Activated naive CD4-positive, alpha-beta T cell treated with anti-CD3 and anti-CD28 coated beads, Interleukin-2, amount 50 U/mL, for 72 hours (primary cell): ENCODE measurements at regions not wholly inside any gene's neighbourhood (a gene's known extent, or its start where the extent isn't known, plus 50 kb on each side); places are given as distances from the start of the nearest gene placed in this dataset.

Experiments used
- ATAC-seq, 2 donors: fragments of 150-1000 bp; cut with Tn5 transposase; 2 replicates each; pipeline ENCODE4 v1.10.0; 2021; ENCODE audit warnings: mild to moderate bottlenecking in 2 of 2, moderate library complexity in 2 of 2
- DNase-seq, 2 donors: peaks; one replicate each; pipeline ENCODE4 v3.0.0; 2021 to 2022; ENCODE audit warnings: low spot score in 2 of 2
- H3K27ac Mint-ChIP-seq, 2 donors: one replicate each; pipeline ENCODE4 v1.8.0; 2022; ENCODE audit warnings: mild to moderate bottlenecking in 2 of 2, mixed read lengths in 2 of 2
- H3K36me3 Mint-ChIP-seq, 2 donors: one replicate each; pipeline ENCODE4 v1.8.0; 2022; ENCODE audit warnings: mixed read lengths in 2 of 2
- H3K9me3 Mint-ChIP-seq, 2 donors: one replicate each; pipeline ENCODE4 v1.8.0; 2022; ENCODE audit warnings: mixed read lengths in 2 of 2

DNA sequence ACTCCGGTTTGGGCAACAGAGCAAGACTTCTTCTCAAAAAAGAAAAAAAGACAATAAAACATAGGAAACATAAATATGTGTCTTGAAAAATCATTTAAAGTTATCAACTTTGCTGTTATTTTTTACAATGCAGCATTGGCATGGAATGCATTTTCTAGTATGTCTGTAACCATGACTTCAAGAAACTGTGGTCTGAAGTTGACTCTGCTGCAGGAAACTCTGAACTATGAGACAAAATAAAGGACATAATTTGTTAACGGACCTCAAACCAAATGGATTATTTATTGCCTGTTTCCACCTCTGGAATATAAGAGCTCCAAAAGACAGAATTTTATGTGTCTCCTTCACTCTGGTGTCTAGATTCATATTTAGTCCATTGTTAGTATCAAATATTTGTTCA, 79.1 kb downstream of the TRIB2 start:
- H3K27ac Mint-ChIP-seq: no peak overlapping the region
- peaks cover 17 to 20% of the 10 kb centered on the region in 2 donors for H3K36me3 Mint-ChIP-seq
- DNase-seq (no peak), ATAC-seq (no peak)
- H3K9me3 Mint-ChIP-seq: peaks cover 19 to 21% of the 10 kb centered on the region in 2 donors

DNA sequence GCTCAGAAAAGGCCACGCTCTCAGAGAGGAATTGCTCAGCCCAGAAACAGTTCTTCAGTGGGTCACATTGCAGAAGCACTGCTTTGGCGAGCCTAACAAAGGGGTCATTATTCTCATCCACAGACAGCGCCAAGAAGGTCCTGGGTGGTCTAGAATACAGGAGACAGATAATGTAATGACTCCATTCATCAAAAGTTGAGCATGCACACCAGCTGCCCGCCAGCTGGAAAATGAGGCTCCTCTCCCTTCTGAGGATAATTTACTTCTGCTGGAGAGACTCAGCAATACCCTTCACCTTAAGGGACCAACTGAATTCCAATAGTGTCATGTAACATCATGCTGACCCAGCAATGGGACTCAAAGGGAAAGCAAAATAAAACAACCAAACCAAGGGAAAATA, 79.9 kb downstream of the TRIB2 start:
- Mint-ChIP-seq H3K9me3 (peaks cover 26 to 27% of the 10 kb centered on the region in 2 donors), H3K27ac (no peak overlapping the region), H3K36me3 (peaks cover 25 to 26% of the 10 kb centered on the region in 2 donors)

DNA sequence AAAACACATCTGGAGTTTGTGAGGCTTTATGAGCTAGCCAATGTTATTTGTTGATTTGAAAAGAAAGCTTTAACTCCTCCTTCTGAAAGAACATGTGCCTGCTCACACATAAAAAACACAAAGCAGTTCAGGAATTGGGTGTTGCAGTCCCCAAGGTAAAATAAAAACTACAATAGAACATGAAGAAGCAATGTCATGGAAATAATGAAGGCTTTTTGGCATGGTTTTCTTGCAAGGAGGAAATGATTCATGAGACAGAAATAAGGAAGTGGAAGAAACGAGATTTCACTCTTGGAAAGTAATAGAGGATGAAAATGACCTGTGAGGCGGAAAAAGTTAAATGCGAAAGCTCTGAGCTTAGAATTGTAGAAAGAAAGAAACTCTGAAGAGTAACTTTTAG, 81.1 kb downstream of the TRIB2 start:
- no peak for DNase-seq
- ATAC-seq: no peak
- peaks cover 30 to 32% of the 10 kb centered on the region in 2 donors for H3K9me3 Mint-ChIP-seq
- no peak overlapping the region for H3K27ac Mint-ChIP-seq
- H3K36me3 Mint-ChIP-seq: peaks cover 32 to 34% of the 10 kb centered on the region in 2 donors

More for the DNA sequence above, 79.9 kb downstream of the TRIB2 start:
- DNase-seq: no peak
- ATAC-seq: no peak

DNA sequence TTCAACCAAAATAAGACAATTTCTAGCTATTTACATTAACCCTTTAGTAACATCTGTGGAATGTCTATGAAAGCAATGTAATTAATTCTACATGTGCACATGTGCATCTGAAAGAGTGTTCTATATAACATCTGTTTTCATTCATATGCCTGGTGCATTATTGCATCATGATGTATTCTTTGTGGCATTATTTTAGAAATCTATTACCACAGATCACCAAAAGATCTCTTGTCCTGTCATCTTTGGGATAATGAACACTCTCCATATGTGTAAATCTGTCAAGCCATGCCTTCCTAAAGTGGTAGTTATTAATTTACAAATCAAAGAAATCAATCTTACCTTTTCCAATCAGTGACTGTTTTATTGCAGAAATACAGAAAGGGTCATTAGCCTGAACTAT, 86.9 kb downstream of the TRIB2 start:
- H3K36me3 Mint-ChIP-seq: peaks cover 31 to 34% of the 10 kb centered on the region in 2 donors
- DNase-seq (no peak), ATAC-seq (no peak)
- H3K9me3 Mint-ChIP-seq: peaks cover 28 to 29% of the 10 kb centered on the region in 2 donors
- no peak overlapping the region for H3K27ac Mint-ChIP-seq

DNA sequence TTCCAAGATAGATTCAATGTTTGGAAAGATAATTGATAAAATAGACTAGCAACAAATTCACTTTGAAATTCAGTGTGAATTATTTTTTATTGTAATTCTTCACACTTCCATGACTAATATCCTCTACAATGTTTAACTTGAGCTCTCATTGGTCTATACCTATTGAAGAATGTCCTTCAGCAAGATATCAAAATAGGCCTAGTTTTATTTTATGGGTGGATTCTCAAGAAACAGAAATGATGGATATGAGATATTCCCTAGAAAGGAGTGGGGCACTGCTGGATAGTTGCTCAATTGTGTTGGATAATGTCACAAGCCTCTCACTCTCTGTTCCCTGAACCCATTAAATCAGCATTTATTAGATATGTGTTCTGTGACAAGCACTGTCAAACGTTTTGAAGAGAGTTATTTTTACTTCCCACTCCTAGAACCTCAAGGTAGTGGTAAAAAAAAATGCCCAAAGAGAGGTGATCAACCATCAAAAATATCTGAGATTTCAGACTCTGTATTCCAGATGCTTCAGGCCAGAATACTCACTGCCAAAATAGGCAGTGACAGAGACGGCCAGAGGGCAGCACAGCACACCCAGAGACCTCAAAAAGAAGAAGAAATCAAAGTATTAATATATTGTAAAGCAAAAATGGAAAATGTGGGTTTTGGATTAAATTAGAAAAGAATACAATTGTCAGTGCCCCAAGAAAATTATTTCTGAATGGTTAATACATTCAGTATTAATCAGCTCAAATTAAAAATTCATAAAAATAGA, 87.5 kb downstream of the TRIB2 start:
- peaks cover 24 to 29% of the 10 kb centered on the region in 2 donors for H3K36me3 Mint-ChIP-seq
- ATAC-seq (no peak), DNase-seq (no peak)
- H3K27ac Mint-ChIP-seq: no peak overlapping the region
- H3K9me3 Mint-ChIP-seq: peaks cover 21 to 22% of the 10 kb centered on the region in 2 donors

DNA sequence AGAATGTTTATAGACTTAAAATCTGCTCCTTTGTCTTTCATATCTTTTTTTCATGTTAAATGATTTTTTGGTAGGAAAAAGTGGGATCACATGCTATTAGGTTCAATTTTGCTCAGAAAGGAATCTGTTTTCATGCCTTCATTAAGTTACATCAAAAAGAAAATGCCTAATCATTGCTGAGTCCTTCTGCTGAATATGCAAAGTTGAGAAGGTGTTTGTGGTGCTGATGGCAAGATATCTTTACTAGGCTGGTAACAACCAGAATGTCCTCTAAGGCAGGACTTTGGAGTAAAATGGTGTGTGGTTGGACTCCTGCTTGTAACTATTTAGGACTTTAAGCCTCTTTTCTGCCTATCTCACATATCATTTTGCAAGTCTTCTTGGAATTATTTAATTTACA, 88.3 kb downstream of the TRIB2 start:
- no peak overlapping the region for H3K27ac Mint-ChIP-seq
- ATAC-seq (no peak), DNase-seq (no peak)
- H3K36me3 Mint-ChIP-seq: peaks cover 19 to 25% of the 10 kb centered on the region in 2 donors
- H3K9me3 Mint-ChIP-seq: peaks cover 17% of the 10 kb centered on the region in 2 donors

DNA sequence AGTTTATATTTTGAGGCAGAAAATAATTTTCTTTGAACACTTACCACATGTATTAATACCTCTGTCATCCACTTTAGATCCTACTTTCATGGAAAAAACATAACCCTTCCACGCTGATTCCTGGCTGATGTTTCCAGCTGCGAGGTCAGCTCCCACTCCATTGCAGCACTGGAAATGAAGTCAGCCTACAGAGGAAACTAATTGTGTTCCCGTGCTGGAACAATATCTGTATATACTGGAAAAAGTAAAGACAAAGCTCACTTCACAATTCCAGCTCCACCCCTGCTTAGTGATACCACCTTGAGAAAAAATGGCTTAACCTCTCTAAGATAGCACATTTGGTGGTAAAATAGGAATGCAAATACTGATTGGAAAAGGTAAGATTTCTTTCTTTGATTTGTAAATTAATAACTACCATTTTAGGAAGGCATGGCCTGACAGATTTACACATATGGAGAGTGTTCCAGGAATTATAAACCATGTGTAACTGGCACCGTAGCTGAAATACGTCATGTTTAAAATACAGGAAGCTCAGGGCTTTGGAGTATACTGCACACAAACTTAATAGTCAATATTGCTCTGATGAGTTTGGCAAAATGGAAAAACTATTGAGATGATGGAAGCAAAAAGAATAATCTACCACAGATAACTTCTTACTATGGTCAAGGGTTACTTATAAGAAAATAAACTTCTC, 90.0 kb downstream of the TRIB2 start:
- DNase-seq: no peak
- Mint-ChIP-seq H3K9me3 (peaks cover 5% of the 10 kb centered on the region in 2 donors), H3K36me3 (peaks cover 5 to 9% of the 10 kb centered on the region in 2 donors), H3K27ac (no peak overlapping the region)
- no peak for ATAC-seq

DNA sequence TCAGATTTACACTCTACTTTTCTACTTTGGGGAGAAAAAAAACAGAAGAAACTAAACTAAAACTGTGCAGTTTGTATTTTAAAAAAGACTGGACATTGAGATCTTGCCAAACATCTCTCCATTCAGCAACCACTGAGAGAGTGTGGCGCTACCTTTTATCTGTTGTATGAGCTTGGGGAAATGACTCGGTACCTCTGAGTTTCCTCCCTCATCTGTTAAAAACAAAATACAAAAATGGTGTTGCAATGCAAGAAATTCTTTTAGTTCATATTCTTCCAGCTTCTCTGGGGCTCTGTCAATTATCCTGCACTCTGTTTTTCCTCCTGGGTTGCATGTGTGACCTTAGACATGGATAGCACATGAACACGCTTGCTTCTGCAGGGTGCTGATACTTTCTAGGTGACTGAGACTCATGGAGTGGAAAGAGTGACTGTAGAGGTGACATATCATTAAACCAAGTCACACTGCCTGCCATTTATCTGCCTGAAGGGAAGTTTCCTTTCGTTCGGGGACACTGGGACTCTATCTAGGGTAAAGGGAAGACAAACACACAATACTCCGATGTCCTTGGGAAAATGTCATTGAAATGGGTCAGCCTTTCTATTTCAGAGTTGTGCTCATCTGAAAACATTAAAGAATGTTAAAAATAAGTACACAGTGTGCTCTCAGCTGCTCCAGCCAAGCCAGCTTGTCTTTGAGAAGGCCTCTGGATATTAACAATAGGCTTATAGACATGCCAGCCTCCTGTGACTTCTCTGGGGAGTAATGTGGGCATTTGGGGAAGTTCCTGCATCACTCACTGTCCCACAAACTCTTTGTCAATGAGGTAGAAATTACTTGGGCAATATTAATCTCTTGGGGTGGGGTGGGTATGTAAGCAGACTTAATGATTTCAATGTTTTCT, 91.4 kb downstream of the TRIB2 start:
- DNase-seq (no peak), ATAC-seq (peak in 1 of 2 donors; percentile 46)
- Mint-ChIP-seq H3K36me3 (no peaks in the 10 kb centered on the region), H3K9me3 (no peaks in the 10 kb centered on the region), H3K27ac (no peak overlapping the region)

DNA sequence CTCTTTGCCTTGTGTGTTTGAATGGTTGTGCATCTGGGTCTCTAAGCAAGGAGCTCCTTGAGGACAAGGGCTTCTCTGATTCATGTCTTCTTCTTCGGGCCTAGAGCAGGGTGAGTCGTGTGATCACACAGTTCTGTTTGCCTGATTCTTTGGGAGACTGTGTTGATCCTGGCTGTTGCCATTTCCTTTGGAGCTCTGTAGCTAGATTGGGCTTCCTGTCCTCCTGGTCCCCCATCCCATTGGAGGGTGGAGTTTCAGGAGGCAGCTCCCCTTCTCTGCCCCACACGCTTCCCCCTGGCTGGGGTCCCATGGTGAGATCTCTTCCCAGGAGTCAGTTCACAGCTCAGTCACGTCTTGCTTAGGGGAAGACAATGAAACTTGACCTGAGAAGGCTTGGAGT, 92.8 kb downstream of the TRIB2 start:
- Mint-ChIP-seq H3K36me3 (no peaks in the 10 kb centered on the region), H3K9me3 (no peaks in the 10 kb centered on the region), H3K27ac (no peak overlapping the region)
- no peak for DNase-seq
- no peak for ATAC-seq

DNA sequence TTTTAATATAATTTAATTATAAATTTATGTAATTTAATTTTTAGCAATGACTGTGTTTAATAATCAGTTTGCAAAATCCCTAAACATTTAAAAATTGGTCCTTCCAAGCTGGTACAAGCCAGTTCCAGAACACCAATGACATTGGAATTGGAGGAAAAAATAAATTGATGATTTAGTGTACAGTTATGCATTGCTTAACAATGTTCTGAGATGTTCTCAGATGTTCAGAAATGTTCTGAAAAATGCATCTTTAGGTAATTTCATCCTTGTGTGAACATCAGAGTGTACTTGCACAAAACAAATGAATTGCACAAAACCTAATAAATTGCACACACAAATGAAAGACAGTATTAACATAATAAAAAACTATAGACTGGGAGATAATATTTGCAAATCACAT, 95.2 kb downstream of the TRIB2 start:
- ATAC-seq: no peak
- Mint-ChIP-seq H3K36me3 (no peaks in the 10 kb centered on the region), H3K9me3 (peaks cover under 1 to 3% of the 10 kb centered on the region in 2 donors), H3K27ac (no peak overlapping the region)
- DNase-seq: no peak

DNA sequence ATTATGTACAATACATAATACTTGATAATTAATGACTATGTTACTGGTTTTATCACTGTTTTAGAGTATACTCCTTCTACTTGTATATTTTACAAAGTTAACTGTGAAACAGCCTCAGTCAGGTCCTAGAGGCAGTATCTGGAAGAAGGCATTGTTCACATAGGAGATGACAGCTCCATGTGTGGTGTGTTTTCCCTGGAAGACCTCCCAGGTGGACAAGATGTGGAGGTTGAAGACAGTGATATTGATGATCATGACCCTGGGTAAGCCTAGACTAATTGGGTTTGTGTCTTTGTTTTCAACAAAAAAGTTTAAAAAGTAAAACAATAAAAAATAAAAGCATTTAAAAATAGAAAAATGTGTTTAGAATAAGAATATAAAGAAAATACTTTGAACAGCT, 96.4 kb downstream of the TRIB2 start:
- ATAC-seq (no peak), DNase-seq (no peak)
- H3K27ac Mint-ChIP-seq: no peak overlapping the region
- no peaks in the 10 kb centered on the region for H3K36me3 Mint-ChIP-seq
- H3K9me3 Mint-ChIP-seq: peaks cover 6 to 8% of the 10 kb centered on the region in 2 donors

DNA sequence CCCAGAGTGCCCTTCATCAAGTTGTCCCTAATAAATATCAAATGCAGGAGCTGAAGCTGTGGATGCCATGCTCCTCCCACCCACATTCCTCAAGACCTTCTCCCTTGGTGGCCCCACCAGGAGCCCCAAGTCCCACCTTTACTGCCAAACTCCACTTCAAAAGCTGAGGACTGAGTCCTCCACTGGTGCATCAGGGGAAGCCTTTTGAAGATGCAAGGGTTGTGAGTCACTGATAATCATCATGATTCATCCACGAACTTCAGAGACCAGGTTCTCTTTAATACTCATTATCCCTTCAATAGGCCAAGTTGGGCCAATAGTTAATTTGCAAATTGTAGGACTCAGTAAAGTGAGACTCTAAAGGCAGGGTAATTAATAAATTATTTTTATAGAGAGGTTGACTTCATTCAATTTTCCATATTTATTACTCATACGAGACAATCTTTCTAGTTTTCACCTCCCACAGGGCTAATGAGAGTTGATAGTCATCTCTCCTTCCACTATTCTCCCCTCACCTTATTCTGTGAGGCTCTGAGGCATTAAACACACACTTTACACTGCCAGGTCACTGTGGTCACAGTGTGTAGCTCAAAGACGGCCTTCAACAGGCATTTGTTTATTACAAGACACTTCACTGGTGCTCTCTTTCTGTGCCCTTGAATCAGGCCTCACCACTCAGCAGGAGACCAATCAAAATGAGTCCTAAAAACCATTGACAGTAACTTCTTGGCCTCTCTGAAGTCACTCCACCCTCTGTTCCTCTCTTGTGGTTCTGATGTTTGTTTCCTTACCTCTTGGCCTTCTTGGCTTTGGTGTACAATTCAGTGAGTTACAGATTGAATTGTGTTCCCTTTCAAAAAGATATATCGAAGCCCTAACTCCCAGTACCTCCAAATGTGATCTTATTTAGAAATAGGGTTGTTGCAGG, 99.9 kb downstream of the TRIB2 start:
- Mint-ChIP-seq H3K9me3 (peaks cover 9 to 11% of the 10 kb centered on the region in 2 donors), H3K36me3 (no peaks in the 10 kb centered on the region), H3K27ac (peak overlapping the region in 1 of 2 donors; percentile 37)
- DNase-seq (no peak), ATAC-seq (peak; percentile 49 to 57)

DNA sequence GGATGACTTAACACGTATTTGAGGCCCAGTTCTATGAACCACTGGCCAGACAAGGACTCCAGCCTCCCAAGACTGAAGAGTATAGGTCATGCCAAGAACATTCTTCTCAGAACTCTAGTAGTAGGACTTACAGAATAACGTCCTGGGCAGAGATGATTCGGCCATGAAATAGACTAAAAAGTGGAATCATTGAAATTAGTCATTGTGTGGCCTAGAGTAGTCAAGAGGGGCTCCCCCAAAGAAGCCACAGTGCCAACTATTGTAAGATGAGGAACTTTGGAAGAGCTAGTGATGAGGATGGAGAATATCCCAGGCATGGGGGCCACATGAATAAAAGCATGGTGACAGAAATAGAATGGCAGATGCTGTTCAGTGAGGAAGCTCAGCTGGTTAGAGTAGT, 101.1 kb downstream of the TRIB2 start:
- Mint-ChIP-seq H3K9me3 (peaks cover 9 to 11% of the 10 kb centered on the region in 2 donors), H3K36me3 (no peaks in the 10 kb centered on the region), H3K27ac (no peak overlapping the region)
- DNase-seq: no peak
- peak; percentile 72 to 82 for ATAC-seq

DNA sequence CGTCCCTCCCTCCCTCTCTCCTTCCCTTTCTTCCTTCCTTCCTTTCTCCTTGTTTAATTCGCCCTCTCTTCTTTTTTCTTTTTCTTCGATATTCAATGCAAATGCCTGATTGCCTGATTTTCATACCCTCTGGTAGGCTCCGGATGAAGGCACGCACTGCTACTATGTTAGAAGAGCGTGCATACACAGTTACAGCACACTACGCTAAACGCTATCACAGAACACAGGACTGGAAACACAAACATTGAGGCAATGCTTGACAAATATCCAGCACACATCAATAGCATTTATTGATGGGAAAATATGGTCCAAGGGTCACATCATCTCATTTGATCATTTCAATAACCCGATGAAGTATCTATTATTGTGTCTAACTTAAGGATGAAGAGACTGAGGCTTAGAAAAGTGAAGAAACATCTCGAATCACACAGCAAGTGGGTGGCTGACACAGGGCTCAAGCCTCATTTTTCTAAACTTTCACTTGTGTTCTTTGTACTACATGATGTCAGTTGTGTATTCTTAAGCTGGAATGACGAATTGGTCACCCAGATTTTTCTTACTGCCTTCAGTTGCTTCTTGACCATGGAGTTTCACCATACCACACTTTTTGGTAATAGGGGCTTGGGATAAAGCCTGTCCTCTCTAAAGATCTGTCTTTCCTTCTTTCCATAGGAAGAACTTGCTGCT, 101.8 kb downstream of the TRIB2 start:
- no peak for DNase-seq

DNA sequence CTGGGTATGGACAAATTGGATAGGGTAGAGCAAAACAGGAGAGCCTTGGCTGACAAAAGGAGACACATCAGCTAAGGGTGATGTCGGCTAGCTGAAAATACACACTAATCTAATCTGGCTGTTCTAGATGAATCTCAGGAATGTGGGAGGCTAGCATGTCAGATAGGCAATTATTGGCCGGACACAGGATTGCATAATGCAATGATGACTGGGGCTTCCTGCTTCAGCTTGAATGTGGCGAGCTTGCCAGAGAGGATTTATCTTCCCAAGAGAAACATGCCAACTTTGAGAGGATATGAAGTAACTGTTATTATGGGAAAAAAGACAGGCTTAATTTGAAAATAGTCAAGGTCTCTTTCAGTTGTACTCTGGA, 102.4 kb downstream of the TRIB2 start:
- Mint-ChIP-seq H3K9me3 (peaks cover 9 to 11% of the 10 kb centered on the region in 2 donors), H3K36me3 (no peaks in the 10 kb centered on the region), H3K27ac (no peak overlapping the region)
- ATAC-seq (no peak), DNase-seq (no peak)

More for the DNA sequence above, 101.8 kb downstream of the TRIB2 start:
- Mint-ChIP-seq H3K36me3 (no peaks in the 10 kb centered on the region), H3K9me3 (peaks cover 9 to 11% of the 10 kb centered on the region in 2 donors), H3K27ac (no peak overlapping the region)
- no peak for ATAC-seq
